ENCODE measurements at regions not wholly inside any gene's neighbourhood (a gene's known extent, or its start where the extent isn't known, plus 50 kb on each side); places are given as distances from the start of the nearest gene placed in this dataset.

DNA sequence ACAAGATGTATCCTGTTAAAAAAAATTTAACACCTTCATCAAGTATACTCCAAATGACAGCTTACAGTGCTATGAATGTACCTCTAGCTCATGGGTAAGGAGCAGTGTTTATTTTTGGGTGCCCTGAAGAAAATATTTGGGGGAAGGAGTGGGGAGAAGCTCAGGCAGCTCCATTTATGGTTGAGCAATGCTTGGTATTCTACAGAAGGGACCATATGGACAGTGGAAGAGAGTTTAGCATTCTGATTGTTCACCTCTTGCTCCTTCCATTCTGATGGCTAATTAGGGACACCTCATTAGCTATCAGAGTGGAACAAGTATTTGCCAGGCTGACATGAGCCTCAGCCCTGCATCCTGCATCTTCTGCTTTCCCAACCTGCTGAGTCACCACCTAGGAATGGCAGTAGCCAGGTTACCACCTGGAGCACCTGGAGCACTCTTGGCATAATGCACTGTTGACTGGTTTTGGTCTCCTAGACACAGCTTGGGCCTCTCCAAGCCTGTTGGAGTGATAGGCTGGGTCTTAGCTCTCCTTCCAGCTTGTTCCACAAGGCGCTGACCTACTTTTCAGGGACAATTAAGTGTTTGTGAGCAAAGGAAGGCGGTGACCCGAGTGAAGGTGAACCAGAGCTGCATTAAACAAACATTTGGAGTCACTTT lies 62.0 kb upstream of the MACF1 start:
- TF ChIP-seq, protein P1, sequence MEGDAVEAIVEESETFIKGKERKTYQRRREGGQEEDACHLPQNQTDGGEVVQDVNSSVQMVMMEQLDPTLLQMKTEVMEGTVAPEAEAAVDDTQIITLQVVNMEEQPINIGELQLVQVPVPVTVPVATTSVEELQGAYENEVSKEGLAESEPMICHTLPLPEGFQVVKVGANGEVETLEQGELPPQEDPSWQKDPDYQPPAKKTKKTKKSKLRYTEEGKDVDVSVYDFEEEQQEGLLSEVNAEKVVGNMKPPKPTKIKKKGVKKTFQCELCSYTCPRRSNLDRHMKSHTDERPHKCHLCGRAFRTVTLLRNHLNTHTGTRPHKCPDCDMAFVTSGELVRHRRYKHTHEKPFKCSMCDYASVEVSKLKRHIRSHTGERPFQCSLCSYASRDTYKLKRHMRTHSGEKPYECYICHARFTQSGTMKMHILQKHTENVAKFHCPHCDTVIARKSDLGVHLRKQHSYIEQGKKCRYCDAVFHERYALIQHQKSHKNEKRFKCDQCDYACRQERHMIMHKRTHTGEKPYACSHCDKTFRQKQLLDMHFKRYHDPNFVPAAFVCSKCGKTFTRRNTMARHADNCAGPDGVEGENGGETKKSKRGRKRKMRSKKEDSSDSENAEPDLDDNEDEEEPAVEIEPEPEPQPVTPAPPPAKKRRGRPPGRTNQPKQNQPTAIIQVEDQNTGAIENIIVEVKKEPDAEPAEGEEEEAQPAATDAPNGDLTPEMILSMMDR (optimal IDR thresholded peaks at IDR 0.05 in 1 of 3, IDR thresholded peaks at IDR 0.05 in 1 of 3, conservative IDR thresholded peaks at IDR 0.05 in 1 of 3; ENCODE audit: extremely low read depth in 1 of 3, insufficient read depth in 2 of 3, low read length in 3 of 3): no peak
- no peak for TF ChIP-seq EZH2 (IDR thresholded peaks at IDR 0.05; ENCODE audit: low read length)
